ENCODE measurements at regions not wholly inside any gene's neighbourhood (a gene's known extent, or its start where the extent isn't known, plus 50 kb on each side); places are given as distances from the start of the nearest gene placed in this dataset.

DNA sequence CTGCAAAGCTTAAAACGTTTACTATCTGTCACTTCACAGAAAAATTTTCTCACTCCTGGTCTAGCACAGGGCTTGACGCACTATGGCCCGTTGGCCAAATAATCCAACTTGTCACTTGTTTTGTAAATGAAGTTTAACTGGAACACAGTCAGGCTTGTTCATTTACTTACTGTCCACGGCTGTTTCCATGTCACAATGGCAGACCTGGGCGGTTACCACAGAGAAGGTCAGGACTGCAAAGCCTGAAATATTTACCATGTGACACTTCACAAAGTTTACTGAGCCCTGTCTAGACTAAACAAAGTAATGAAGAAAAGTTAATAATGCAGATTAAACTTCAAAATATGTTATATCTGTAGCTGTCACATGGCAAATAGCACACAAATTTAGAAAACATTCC lies 273.0 kb upstream of the GYPC start:
- no peak overlapping the region for H3K27ac ChIP-seq (ENCODE audit: insufficient read depth, low read length)
- no TSS peak for BruUV-seq (replicated peaks)
- no peaks in the 10 kb centered on the region for H3K4me1 ChIP-seq (ENCODE audit: control insufficient read depth, insufficient read depth, low read length)
- H3K4ac ChIP-seq (ENCODE audit: low read depth, low read length): no peak overlapping the region
- H3K14ac ChIP-seq (replicated peaks; ENCODE audit: low read depth, low read length): no peak overlapping the region
- ChIA-PET POLR2A (ENCODE audit: unreplicated experiment) (no interaction called here), CTCF (interaction anchor here (0.7 kb wide), 1 partner anchor 105 kb away, joined by 6 read pairs; no protein-coding TSS in a partner anchor)
- H2AFZ ChIP-seq (replicated peaks; ENCODE audit: low read length, poor library complexity): no peak overlapping the region
- no peak overlapping the region for H3K18ac ChIP-seq (ENCODE audit: low read depth, low read length)
- H4K20me1 ChIP-seq (ENCODE audit: insufficient read depth, low read length): no peaks in the 10 kb centered on the region
- H3K9me3 ChIP-seq (ENCODE audit: control insufficient read depth, insufficient read depth, low read length): peaks cover 3% of the 10 kb centered on the region
- H3K4me2 ChIP-seq (ENCODE audit: low read depth, low read length): no peak overlapping the region
- H4K5ac ChIP-seq (ENCODE audit: low read depth, low read length): no peak overlapping the region
- H3K79me1 ChIP-seq (ENCODE audit: low read depth in 1 of 2, low read length in 2 of 2): no peaks in the 10 kb centered on the region
- H3K23ac ChIP-seq (ENCODE audit: low read depth, low read length): no peak overlapping the region
- no peak overlapping the region for H4K8ac ChIP-seq (ENCODE audit: low read depth in 2 of 2, low read length in 2 of 2)
- H4K91ac ChIP-seq (ENCODE audit: insufficient read depth, low read depth, low read length): no peak overlapping the region
- H3K56ac ChIP-seq (ENCODE audit: extremely low read depth, insufficient read depth, low read length): no peak overlapping the region
- H3K9ac ChIP-seq (ENCODE audit: low read depth, low read length): no peak overlapping the region
- TF ChIP-seq, protein P1, sequence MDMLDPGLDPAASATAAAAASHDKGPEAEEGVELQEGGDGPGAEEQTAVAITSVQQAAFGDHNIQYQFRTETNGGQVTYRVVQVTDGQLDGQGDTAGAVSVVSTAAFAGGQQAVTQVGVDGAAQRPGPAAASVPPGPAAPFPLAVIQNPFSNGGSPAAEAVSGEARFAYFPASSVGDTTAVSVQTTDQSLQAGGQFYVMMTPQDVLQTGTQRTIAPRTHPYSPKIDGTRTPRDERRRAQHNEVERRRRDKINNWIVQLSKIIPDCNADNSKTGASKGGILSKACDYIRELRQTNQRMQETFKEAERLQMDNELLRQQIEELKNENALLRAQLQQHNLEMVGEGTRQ (IDR thresholded peaks at IDR 0.05; ENCODE audit: low read depth, low read length): no peak
- TF ChIP-seq RCOR1 (IDR thresholded peaks at IDR 0.05; ENCODE audit: insufficient replicate concordance, low read length) (no peak), CEBPB (IDR thresholded peaks at IDR 0.05; ENCODE audit: low read depth, low read length) (no peak), BHLHE40 (IDR thresholded peaks at IDR 0.05; ENCODE audit: low read depth, low read length) (no peak), MAFK (IDR thresholded peaks at IDR 0.05; ENCODE audit: low read depth, low read length) (no peak)
- DNase-seq (no peak), ATAC-seq (ENCODE audit: low read depth) (no peak)
- no peaks in the 10 kb centered on the region for H3K27me3 ChIP-seq (ENCODE audit: control insufficient read depth, insufficient read depth, low read length)
- WGBS, 2 experiments (ENCODE audit: extremely low coverage in 2 of 2, insufficient read length in 1 of 2): no CpG with 5 or more reads among the region's 5 CpGs
- no peak overlapping the region for H2BK20ac ChIP-seq (ENCODE audit: low read depth, low read length)
- no peaks in the 10 kb centered on the region for H3K9me1 ChIP-seq (ENCODE audit: insufficient read depth, low read length)
- H3K4me3 ChIP-seq (ENCODE audit: insufficient read depth, low read depth, low read length): no peak overlapping the region
- H2BK5ac ChIP-seq (ENCODE audit: low read depth, low read length, poor library complexity, severe bottlenecking): no peak overlapping the region
- no peak overlapping the region for H2BK15ac ChIP-seq (ENCODE audit: low read depth, low read length)
- H2AK5ac ChIP-seq (ENCODE audit: low read depth, low read length): no peak overlapping the region
- intact Hi-C loops (cut with micrococcal nuclease): no loop called here
- no peak overlapping the region for H2BK120ac ChIP-seq (ENCODE audit: low read depth, low read length)
- H2AK9ac ChIP-seq (replicated peaks; ENCODE audit: low read depth, low read length, poor library complexity): no peak overlapping the region
- no peaks in the 10 kb centered on the region for H3K36me3 ChIP-seq (ENCODE audit: control insufficient read depth, insufficient read depth, low read length)
- dilution Hi-C loops (cut with HindIII; ENCODE audit: low sequenced_read_pairs, unreplicated experiment): no loop called here
- in situ Hi-C loops (cut with MboI; ENCODE audit: low sequenced_read_pairs): no loop called here

Data from IMR-90 (cell line).